HG03432 (cell line): ENCODE measurements at regions not wholly inside any gene's neighbourhood (a gene's known extent, or its start where the extent isn't known, plus 50 kb on each side); places are given as distances from the start of the nearest gene placed in this dataset.

Source experiments
- ATAC-seq: cut with Tn5 transposase; IDR thresholded peaks from one replicate; pipeline ENCODE4 v1.9.1; 2021; ENCODE audit warnings: mild to moderate bottlenecking, moderate library complexity; ENCODE audit not compliant: unreplicated experiment

GRCh38 chr1:84090447-84091245 lies 53.4 kb upstream of the PRKACB start:
- ATAC-seq: no peak

- ATAC-seq: no peak
Observed at GRCh38 chr1:84089867-84090266, 54.2 kb upstream of the PRKACB start.

- no peak for ATAC-seq
Observed at GRCh38 chr1:84089465-84089864, 54.6 kb upstream of the PRKACB start.

- ATAC-seq: no peak
Observed at GRCh38 chr1:84086616-84087015, 57.5 kb upstream of the PRKACB start.

GRCh38 chr1:84086189-84086588 lies 57.9 kb upstream of the PRKACB start:
- ATAC-seq: no peak

GRCh38 chr1:84083307-84083706 lies 60.8 kb upstream of the PRKACB start:
- ATAC-seq: no peak

GRCh38 chr1:84078842-84079202 lies 65.2 kb upstream of the PRKACB start:
- ATAC-seq: no peak

- peak; percentile 40 for ATAC-seq
Observed at GRCh38 chr1:84078108-84078841, 65.8 kb upstream of the PRKACB start.

GRCh38 chr1:84077476-84078107 lies 66.5 kb upstream of the PRKACB start:
- peak; percentile 97 for ATAC-seq

- no peak for ATAC-seq
Observed at GRCh38 chr1:84073266-84073665, 70.8 kb upstream of the PRKACB start.

- no peak for ATAC-seq
Observed at GRCh38 chr1:84069236-84069845, 70.4 kb upstream of the TTLL7 start.

- no peak for ATAC-seq
Observed at GRCh38 chr1:84062496-84062895, 63.6 kb upstream of the TTLL7 start.

- no peak for ATAC-seq
Observed at GRCh38 chr1:84061336-84061735, 62.4 kb upstream of the TTLL7 start.

- ATAC-seq: no peak
Observed at GRCh38 chr1:84060781-84061180, 61.8 kb upstream of the TTLL7 start.

- ATAC-seq: no peak
Observed at GRCh38 chr1:84048820-84049219, 49.9 kb upstream of the TTLL7 start.
